Activated CD8-positive, alpha-beta memory T cell treated with anti-CD3 and anti-CD28 coated beads for 48 hours (primary cell): ENCODE measurements at regions not wholly inside any gene's neighbourhood (a gene's known extent, or its start where the extent isn't known, plus 50 kb on each side); places are given as distances from the start of the nearest gene placed in this dataset.

Source experiments
- DNase-seq, 3 experiments: peaks; one replicate each; pipeline ENCODE4 v3.0.0-alpha.2; 2020; ENCODE audit warnings: low read depth in 2 of 3, low spot score in 2 of 3

DNA sequence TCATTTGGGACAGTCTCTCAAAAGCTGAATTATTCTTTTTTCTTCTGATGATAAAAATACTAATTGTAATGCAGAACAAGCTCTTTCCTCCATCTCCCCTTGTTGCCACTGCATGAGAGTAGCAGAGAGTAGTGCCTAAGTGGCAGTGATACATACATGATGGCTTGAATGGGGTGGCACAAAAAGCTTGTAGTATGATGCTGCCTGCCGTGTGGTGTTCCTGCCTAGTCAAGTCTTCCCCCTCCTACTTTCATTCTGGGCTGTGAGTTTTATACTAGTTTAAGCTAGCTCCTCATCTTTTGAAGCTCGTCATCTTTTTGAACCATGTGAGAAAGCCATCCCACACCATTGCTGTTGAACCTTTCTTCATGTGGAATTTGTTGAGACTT, 230.5 kb downstream of the NFKBIZ start:
- no peak for DNase-seq

DNA sequence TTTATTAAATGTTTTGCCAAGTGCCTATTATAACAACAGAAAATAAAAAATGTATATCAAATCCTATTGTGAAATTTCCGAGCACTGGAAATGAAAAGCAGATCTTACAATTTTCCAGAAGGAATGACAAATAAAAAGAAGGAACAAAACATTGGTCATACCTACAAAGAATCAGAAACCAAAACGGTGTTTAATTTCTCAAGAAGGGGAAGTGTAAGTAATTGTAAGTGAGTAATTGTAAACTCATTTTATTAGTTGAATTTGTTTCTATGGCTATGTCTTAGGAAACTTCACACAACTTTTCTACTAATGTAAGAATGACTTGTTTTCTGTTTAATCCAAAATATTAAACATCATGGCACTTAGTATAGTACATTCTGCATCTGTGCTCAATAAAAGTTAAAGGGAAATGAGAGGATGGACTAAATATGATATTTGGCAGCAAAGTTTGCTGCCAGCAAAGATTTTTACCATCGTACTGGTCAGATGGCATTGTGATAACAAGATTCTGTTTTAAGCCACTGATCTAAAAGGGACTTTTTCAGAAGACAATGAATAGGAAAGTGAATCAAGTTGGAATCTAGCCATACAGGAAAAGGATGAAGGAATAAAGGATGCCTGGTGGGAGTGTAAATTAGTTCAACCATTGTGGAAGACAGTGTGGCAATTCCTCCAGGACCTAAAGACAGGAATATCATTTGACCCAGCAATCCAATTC, 232.4 kb downstream of the NFKBIZ start:
- no peak for DNase-seq

DNA sequence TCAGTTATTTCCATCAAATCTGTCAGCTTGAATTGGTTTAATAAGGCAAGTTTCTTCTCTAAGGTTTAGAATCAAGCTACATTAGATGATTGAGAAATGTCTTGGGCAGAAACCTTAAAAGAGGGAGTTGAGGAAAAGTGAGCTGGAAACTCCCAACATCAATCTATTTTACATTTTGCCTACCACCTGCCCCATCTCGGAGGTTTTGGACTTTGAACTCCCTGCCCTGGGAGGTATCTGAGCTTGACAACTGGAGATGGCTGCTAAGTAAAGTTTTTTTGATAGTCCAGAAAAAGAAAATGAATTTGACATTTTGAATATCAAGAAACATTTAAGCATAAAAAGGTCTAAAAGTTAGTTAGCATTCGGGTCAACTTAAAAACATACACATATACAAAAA, 234.2 kb downstream of the NFKBIZ start:
- DNase-seq = no peak

DNA sequence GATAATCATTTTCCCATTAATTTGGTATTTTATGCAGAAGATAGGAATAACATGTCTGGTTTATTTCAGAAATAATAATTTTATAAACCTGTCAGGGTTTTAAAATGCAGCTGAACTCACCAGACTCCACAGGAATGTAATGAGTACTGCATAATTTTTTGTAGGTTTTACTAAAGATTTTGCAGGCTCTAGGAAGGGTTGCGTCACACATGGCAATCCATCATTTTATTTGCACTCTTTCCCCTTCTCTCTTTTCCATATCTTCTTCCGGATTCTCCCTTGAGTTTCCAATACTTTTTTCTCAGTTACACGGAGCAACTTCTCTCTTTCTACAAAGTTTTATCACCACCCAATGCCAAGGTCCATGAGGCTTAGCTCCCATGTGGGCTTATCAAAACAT, 234.7 kb downstream of the NFKBIZ start:
- no peak for DNase-seq

DNA sequence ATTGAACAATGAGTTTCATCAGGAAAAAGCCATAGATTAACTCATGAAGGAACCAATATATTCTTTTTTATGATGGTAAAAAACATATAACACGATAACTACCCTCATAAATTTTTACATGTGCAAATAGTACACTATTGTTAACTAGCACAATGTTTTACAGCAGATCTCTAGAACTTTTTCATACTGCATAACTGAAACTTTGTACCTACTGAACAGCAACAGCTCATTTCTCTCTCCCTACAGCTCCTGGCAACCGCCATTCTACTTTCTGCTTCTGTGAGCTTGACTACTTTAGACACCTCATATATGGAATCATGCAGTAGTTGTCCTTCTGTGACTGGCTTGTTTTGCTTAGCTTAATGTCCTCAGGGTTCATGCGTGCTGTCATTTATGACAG, 235.4 kb downstream of the NFKBIZ start:
- DNase-seq = no peak

DNA sequence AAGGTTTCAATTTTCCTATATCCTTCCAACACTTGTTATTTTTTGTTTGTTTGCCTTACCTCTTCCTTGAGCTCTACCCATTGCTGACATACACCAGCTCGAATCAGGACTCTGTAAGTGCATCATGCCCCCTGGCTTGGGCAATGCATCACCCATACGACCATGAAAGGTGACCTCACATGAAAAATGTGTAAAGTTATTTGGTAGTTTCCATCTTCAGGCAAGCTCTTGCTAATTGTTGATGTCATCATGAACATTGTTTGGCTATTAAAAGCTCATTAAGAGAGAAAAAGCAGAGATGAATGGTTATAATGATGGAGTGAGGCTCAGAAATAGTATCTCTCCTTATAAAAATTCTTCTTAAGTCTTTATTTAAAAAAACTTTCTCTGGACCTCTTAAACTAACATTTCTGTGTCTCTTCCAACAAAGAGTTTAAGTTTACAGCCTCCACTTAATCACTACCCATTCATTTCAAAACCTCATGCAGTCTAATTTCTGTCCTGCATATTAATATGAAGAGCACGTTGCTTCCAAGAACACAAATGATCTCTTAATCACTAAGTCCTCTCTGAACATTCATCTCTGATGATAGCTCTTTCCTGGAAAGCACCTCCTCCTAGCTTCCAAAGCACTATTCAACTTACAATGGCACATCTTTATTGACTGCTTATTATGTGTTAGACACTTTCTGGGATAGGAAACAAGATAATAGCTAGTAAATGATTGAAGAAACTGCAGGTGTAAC, 236.3 kb downstream of the NFKBIZ start:
- DNase-seq = no peak

DNA sequence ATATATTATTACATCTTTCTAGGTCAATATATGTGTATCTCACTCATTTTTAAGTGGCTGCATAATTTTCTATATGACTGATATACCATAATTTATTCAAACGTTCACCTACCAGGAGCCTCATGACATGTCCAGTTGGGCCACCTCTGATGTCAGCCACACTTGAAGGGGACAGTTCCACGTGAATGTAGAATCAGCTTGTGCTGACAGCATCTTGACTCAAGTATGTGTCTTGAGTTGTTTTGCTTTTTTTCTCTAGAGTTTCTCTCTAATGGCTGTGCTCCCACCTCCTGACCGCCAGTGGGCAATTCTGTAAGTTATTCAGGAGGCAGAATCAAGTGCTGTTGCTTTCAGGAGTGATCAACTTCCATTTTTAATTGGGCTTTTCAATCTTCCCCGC, 237.9 kb downstream of the NFKBIZ start:
- DNase-seq = no peak

DNA sequence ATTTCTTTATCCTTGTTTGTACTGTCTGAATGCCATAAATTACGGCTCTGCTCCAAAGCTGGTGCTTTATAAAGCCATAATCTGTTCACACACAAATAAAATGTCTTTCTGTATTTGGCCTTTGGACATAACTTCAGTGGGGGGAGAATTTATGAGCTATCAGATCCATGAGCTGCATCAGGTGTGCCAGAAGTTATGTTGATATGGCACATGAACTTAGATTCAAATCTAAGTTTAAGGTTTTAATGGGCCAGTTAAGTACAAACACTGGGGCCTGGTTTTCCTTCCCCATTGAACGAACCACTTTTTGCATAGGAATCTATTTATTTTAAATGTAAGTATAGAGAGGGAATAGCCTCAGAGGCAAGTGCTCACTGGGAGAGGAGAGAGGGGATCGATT, 239.9 kb downstream of the NFKBIZ start:
- no peak for DNase-seq

DNA sequence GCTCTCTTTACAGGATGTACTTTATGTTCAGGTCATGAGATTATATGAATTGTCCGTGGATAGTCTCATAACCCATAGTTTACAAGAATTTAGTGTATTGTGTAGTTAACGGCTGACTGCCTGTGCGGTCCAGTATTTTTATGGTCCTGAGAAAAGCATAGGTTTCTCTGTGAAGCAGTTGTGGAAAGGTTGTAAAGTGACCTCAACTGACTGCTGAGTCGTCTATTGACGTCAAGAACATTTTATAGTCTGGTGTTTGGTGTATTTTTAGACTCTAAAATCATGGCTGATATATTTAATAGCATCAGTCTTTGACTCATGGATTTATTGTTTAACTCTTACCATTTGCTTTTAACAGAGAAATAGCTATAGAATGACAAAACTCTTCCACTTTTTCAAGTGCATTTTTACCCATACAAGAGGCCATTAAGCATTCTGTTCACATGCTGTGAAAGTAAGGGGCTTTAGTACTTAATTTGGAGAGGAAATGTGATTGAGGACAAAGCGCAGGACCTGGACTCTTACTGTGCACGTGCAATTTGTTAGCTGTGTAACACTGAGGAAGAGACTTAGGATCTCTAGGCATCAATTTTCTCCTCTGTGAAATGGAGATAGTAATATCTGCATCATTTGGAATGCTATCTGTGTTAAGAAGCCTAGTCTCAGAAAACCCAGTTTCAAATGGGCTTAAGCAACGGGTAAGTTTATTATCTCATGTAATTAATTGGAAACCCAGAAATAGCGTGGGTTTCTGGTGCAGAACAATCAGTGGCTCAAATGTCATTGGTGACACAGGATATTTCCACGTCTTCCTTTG, 240.8 kb downstream of the NFKBIZ start:
- DNase-seq = no peak

DNA sequence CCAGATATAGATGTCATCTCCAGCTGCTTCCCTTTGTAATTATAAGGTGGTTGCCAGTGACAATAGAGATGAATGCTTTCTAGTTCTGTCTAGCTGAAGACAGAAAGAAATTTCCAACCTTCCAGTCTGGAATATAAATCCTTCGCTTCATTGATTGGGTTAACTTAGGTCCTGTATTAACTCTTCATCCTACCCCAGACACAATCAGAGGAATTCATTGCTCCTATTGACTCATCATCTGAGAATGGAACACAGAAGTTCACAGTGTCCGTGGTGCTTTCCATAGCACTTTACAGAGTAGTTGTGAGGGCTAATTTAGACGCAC, 241.4 kb downstream of the NFKBIZ start:
- no peak for DNase-seq

DNA sequence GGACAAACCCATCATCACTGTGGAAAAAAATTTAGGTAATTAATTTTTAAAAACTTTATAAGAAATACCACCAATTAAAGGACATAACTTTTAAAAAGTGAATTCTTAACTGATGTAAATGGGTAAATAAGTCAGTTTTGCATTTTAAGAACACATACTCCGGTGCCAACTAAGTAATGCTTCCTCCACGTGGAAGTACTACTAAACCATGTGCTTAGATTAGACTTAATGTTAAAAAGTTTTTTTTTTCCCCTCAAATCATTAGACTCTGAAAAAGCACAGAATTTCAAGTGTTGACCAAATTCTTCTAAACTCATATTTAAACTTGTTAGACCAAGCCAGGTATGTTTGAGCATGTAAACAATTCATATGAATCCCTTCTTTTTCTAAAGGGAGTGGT, 242.0 kb downstream of the NFKBIZ start:
- DNase-seq = no peak

DNA sequence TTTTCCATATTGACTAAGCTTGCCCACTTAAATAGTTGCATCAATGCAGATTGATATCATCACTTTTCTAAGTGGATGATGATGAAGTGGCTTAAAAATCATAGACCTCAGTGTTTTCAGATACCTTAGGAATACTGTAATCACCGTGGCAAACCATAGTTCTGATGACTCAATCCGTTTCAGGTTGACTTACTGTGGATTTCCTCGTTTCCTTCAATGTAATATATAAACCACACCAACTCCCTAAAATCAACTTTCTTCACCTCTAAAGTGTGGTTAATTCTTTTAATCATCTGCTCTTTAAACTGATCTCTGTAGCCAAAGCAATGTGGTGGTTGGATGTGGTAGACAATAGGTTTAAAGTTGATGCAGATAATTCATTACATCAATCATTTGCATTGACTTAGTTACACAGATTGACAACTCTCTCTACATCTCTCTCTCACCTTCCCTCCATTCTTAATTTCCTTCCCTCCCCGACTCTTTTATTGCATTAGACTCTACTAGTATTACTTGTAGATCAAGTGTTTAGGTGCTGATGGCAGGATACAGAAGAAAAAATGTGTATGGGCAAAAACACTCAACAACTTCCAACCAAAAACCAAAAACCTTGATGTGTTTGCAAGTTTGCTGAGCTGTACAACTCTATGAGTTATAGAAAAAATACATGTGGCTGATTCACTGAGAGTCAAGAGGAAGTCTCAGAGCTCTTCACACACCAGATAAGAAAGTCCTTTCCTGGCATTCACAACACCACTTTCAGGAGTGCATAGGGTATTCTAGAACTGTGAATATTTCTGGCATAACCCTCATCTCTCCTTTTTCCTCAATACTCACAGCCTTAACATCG, 243.5 kb downstream of the NFKBIZ start:
- no peak for DNase-seq

DNA sequence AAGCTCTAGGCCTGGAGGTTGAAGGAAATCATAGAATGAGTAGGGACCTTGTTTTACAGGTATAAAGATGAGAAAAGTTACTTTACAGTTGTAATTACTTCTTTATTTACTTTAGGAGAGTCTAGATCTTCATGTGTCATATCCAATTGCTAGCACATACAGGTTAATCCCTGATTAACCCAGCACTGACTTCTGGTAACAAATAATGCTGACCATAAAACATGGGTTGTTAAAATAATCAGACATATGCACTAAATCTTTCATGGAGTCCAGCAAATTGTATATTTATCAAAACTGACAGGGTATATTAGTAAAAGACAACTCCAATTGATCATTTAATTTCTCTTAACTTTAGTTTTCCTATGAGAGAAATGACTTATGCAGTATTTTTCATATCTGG, 245.2 kb downstream of the NFKBIZ start:
- DNase-seq = no peak

DNA sequence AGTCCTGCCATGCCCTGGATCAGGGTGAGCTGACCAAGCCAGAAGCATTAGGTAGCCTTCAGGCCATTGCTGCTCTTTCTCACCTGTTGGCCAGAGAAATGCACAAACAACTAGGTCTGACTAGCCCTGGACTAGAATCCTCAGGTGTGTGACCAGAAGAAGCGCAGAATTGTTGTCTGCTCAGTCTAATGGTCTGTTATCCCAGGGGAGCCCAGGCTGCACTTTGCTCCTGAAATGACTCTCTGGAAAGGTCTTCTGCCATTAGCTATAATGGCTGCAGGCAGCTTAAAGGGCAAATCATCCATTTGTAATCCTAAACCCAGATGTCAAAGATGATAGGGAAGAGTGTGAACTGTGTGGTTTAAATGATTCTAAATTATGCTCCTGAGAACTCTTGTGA, 246.1 kb downstream of the NFKBIZ start:
- DNase-seq = no peak

DNA sequence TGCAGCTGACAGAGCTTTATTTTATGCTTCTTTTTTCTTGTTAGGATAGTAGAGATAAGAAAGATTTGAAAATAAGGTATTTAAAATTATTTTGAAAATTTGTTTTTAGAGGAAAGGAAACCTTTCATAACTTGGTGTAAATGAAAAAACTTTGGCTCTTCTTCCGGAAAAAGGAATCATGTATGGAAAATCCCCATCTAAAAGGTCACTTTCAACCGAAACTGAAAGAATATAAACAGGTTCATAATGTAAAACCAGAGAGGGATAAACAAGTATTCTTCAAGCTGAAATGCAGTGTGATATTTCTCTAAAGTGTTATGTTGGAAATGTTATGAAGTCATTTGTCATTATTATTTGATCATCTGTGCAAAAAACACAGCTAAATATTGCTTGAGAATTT, 246.8 kb downstream of the NFKBIZ start:
- no peak for DNase-seq

DNA sequence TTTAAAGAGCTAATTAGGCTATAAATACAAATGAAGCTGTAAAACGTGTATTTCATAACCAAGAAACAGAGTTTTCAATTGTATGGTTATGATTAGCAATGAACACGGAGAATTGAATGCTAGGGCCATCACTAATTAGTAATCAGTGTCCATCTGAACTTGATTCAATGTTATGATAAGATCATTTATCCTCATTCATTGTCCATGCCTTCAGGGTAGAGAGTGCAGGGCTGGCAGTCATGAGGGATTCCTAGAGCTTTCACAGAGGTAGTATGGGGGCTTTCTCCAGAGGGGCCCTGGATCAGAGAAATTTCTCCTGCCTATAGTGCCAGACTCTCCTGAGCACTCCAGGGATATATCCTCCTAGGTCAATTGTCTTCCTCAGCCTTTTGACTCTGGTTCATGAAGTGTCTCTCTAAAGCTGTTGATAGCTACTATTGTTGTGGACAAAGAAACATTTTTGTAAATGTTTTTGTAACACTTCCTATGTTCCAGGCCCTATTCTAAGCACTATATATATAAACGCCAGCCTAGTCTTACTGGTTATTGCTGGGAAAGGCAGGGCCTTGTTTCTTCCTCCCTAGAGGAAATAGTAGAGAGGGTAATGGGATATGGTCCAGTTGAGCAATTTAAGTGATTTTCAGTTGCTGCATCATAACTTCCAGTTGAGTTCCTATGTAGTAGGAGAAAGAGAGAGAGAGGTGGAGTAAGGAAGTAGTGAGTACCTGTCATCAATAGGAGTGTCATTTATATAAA, 249.0 kb downstream of the NFKBIZ start:
- DNase-seq = no peak

DNA sequence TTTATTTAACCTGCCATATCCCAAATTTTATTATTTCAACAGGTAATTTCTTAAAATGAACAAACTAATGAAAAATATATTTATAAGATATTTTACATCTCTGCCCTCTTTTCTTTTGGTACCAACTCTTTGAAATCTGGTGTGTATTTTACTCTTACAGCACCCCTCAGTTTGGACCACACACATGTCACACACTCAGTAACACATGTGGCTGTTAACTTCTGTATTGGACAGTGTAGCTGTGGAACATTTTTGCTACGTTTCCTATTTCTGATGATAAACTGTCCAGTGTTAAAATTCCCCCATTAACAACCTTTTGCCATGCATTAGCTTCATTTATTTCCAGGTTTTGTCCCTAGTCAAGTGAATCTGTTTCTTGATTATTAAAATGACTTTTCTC, 250.6 kb downstream of the NFKBIZ start:
- no peak for DNase-seq

DNA sequence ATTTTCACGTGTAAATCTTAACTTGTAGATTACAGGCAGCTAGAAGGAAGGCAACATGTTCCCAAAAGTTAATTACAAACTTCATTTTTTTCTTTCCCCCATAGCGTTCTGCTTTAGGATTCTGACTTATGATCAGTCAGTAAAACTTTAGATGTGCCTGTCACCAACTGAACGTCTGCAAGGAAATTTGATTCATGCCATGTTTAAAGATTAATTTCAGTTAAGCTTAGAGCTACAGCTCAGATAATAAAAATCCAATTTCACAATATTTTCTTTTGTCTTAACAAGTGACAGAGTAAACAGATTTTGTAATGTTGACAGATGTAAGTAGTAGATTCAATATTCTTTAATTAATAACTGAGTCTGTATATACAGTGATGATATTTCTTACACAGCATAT, 253.1 kb downstream of the NFKBIZ start:
- no peak for DNase-seq

DNA sequence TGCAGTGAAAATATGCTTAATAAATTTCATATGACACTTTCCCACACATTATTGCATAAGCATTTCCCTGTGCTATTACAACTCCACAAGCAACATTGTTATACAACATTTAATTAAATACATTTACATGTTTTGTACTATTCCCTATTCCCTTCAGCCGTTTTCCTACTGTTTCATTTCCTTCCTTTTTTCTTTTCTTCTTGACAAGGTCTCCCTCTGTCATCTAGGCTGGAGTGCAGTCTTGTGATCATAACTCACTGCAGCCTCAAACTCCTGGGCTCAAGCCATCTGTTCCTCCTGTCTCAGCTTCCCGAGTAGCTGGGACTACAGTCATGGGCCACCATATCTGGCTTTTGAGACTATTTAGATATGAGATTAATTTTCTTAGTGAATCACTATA, 254.7 kb downstream of the NFKBIZ start:
- DNase-seq = no peak

DNA sequence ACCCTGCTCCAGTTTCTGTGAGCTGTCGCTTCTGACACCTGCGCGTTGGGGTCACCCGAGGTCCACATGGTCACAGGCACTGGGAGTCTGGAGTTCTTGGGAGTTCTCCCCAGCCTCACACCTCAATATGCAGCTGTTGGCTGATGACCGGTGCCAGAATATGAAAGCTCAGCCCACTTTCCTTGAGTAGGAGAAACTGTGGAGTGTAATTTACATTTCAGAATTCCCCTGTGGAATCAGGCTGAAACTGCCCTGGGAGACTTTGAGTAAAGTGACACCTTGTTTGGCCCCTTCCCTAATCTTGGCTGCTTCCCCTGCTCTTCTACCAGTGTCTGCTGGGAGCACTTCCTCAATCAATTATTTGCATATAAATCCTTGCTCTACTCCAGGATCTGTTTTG, 255.9 kb downstream of the NFKBIZ start:
- no peak for DNase-seq
